ENCODE measurements at regions not wholly inside any gene's neighbourhood (a gene's known extent, or its start where the extent isn't known, plus 50 kb on each side); places are given as distances from the start of the nearest gene placed in this dataset.
A peak's percentile ranks its signal among the peaks of the same experiment; 100 is the strongest.

DNA sequence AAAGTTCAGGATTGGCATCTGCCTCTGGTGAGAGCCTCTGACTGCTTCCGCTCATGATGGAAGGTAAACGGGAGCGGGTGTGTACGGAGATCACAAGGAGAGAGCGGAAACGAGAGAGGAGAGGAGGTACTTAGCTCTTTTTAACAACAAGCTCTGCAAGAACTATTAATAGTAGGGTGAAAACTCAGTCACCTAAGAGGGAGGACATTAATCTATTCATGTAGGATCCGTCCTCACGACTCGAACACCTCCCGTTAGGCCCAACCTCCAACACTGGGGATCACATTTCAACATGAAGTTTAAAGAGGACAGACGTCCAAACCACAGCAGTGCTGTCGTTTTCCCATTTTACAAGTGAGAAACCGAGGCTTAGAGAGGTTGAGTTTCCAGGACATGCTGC is 173.7 kb downstream of the SLC28A3 start:
- WGBS, 2 donors = 80 to 82% methylated on average over 13 of the region's 13 CpGs
- no peak for DNase-seq
- H3K4me1 ChIP-seq = peaks cover 0 to 17% (median 13%) of the 10 kb centered on the region in 4 donors
- H3K27me3 ChIP-seq = no peaks in the 10 kb centered on the region
- no peaks in the 10 kb centered on the region for H3K9me3 ChIP-seq
- H3K36me3 ChIP-seq = no peaks in the 10 kb centered on the region
- no peak overlapping the region for H3K27ac ChIP-seq
- TF ChIP-seq, protein P1, sequence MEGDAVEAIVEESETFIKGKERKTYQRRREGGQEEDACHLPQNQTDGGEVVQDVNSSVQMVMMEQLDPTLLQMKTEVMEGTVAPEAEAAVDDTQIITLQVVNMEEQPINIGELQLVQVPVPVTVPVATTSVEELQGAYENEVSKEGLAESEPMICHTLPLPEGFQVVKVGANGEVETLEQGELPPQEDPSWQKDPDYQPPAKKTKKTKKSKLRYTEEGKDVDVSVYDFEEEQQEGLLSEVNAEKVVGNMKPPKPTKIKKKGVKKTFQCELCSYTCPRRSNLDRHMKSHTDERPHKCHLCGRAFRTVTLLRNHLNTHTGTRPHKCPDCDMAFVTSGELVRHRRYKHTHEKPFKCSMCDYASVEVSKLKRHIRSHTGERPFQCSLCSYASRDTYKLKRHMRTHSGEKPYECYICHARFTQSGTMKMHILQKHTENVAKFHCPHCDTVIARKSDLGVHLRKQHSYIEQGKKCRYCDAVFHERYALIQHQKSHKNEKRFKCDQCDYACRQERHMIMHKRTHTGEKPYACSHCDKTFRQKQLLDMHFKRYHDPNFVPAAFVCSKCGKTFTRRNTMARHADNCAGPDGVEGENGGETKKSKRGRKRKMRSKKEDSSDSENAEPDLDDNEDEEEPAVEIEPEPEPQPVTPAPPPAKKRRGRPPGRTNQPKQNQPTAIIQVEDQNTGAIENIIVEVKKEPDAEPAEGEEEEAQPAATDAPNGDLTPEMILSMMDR (IDR thresholded peaks at IDR 0.05) = no peak
- TF ChIP-seq EP300 (IDR thresholded peaks at IDR 0.05) (no peak), POLR2A (IDR thresholded peaks at IDR 0.05) (no peak), POLR2AphosphoS5 (IDR thresholded peaks at IDR 0.05) (no peak)
- H3K4me3 ChIP-seq = no peak overlapping the region
- intact Hi-C loops (cut with DNase I) = no loop called here

- no peak for DNase-seq
- Histone ChIP-seq H3K9me3 (no peaks in the 10 kb centered on the region), H3K4me1 (peaks cover 0 to 17% (median 13%) of the 10 kb centered on the region in 4 donors), H3K27me3 (no peaks in the 10 kb centered on the region), H3K4me3 (no peak overlapping the region), H3K36me3 (no peaks in the 10 kb centered on the region), H3K27ac (no peak overlapping the region)
- intact Hi-C loops (cut with DNase I) = no loop called here
- TF ChIP-seq POLR2A (IDR thresholded peaks at IDR 0.05) = no peak
- TF ChIP-seq, protein P1 (IDR thresholded peaks at IDR 0.05) = no peak
- no peak for TF ChIP-seq EP300 (IDR thresholded peaks at IDR 0.05)
- TF ChIP-seq POLR2AphosphoS5 (IDR thresholded peaks at IDR 0.05) = no peak
Measured at GRCh38 chr9:84169240-84169639, 171.3 kb downstream of the SLC28A3 start.

GRCh38 chr9:84170521-84171141 is 169.9 kb downstream of the SLC28A3 start:
- H3K27me3 ChIP-seq = no peaks in the 10 kb centered on the region
- no peak overlapping the region for H3K4me3 ChIP-seq
- WGBS, 2 donors = 51 to 69% methylated on average over 9 of the region's 9 CpGs
- peak; percentile 90 for DNase-seq
- intact Hi-C loops (cut with DNase I) = loop anchor here (5.0 kb wide), 2 partner anchors 188 to 233 kb away; partner anchors contain the start of genes HNRNPK and RMI1
- H3K4me1 ChIP-seq = peaks cover 0 to 24% (median 15%) of the 10 kb centered on the region in 4 donors
- peak overlapping the region; percentile 8 to 75 (median 54) for H3K27ac ChIP-seq
- no peak for TF ChIP-seq POLR2A (IDR thresholded peaks at IDR 0.05)
- TF ChIP-seq EP300 (IDR thresholded peaks at IDR 0.05) = no peak
- TF ChIP-seq POLR2AphosphoS5 (IDR thresholded peaks at IDR 0.05) = peak in 2 of 4 donors; percentile 43 to 56
- TF ChIP-seq, protein P1 (IDR thresholded peaks at IDR 0.05) = peak in 1 of 4 experiments; percentile 13
- no peaks in the 10 kb centered on the region for H3K9me3 ChIP-seq
- H3K36me3 ChIP-seq = no peaks in the 10 kb centered on the region

- Histone ChIP-seq H3K27me3 (no peaks in the 10 kb centered on the region), H3K4me1 (peaks cover 0 to 27% (median 15%) of the 10 kb centered on the region in 4 donors), H3K27ac (no peak overlapping the region), H3K4me3 (no peak overlapping the region), H3K36me3 (no peaks in the 10 kb centered on the region), H3K9me3 (no peaks in the 10 kb centered on the region)
- no peak for DNase-seq
- TF ChIP-seq POLR2A (IDR thresholded peaks at IDR 0.05) (no peak), EP300 (IDR thresholded peaks at IDR 0.05) (no peak), POLR2AphosphoS5 (IDR thresholded peaks at IDR 0.05) (no peak)
- TF ChIP-seq, protein P1 (IDR thresholded peaks at IDR 0.05) = no peak
- intact Hi-C loops (cut with DNase I) = loop anchor here (5.0 kb wide), 2 partner anchors 192 to 237 kb away; partner anchors contain the start of genes HNRNPK and RMI1
- 86 to 94% methylated on average over 2 of the region's 2 CpGs for WGBS, 2 donors
Measured at GRCh38 chr9:84173961-84174360, 166.6 kb downstream of the SLC28A3 start.
